ENCODE measurements at regions not wholly inside any gene's neighbourhood (a gene's known extent, or its start where the extent isn't known, plus 50 kb on each side); places are given as distances from the start of the nearest gene placed in this dataset.

DNA sequence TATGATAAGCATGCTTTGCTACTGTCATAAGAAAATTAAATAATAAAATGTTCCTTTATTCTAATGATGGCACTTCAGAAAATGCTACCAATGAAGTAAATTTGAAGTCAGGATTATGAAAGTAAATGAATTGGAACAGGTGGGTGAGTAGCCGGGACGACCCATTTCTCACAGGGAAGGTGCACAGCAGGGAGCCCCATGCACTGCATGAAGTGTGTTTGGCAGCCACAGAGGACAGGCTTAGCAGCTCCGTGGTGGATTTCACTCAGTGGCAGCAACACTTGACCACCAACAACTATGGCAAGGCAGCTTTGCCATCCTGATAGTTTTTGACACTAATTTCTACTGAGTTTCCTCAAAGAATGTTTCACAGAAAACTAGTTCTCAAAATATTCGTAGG lies 146.3 kb downstream of the ATL2 start:
- no peak overlapping the region for H4K91ac ChIP-seq (ENCODE audit: insufficient read length, low read depth, low read length)
- peaks cover 1% of the 10 kb centered on the region in 2 experiments for H3K4me1 Mint-ChIP-seq

More for the DNA sequence above, 146.3 kb downstream of the ATL2 start:
- Histone ChIP-seq H2AK5ac (ENCODE audit: insufficient read length, low read length) (no peak overlapping the region), H3T11ph (ENCODE audit: low read length) (no peak overlapping the region), H2BK5ac (ENCODE audit: insufficient read length, low read length) (no peak overlapping the region), H2BK20ac (ENCODE audit: low read depth, low read length, poor library complexity, severe bottlenecking) (no peak overlapping the region), H3K27ac (ENCODE audit: insufficient read length, low read depth, low read length) (no peak overlapping the region), H3K56ac (ENCODE audit: insufficient read length, low read depth, low read length) (no peak overlapping the region), H4K20me1 (ENCODE audit: control insufficient read depth, insufficient read depth, insufficient read length) (no peaks in the 10 kb centered on the region), H3K23ac (ENCODE audit: insufficient read length, low read depth, low read length) (no peak overlapping the region), H4K5ac (ENCODE audit: insufficient read length, low read depth, low read length) (no peak overlapping the region), H3K27me3 (ENCODE audit: insufficient read depth, low read length) (no peaks in the 10 kb centered on the region), H3K79me1 (ENCODE audit: insufficient read depth, low read depth, low read length, poor library complexity, severe bottlenecking) (no peaks in the 10 kb centered on the region), H3K4me1 (ENCODE audit: insufficient read depth, low read length) (no peaks in the 10 kb centered on the region), H3K4ac (ENCODE audit: low read depth, low read length) (no peak overlapping the region), H3K9ac (ENCODE audit: extremely low read depth, insufficient read length, low read length) (no peak overlapping the region), H2AFZ (ENCODE audit: low read length) (no peak overlapping the region), H3K18ac (ENCODE audit: insufficient read length, low read depth, low read length) (no peak overlapping the region), H3K23me2 (ENCODE audit: insufficient read length, low read depth, low read length, poor library complexity, severe bottlenecking) (no peaks in the 10 kb centered on the region), H3K9me3 (ENCODE audit: control insufficient read depth, low read depth, low read length) (no peaks in the 10 kb centered on the region), H4K8ac (replicated peaks; ENCODE audit: insufficient read length, low read depth, low read length) (no peak overlapping the region), H3K79me2 (ENCODE audit: insufficient read depth, low read length) (no peaks in the 10 kb centered on the region), H3K4me2 (ENCODE audit: insufficient read depth, insufficient read length, low read length) (no peak overlapping the region), H3K14ac (ENCODE audit: insufficient read depth, low read length) (no peak overlapping the region), H2BK15ac (ENCODE audit: low read depth, low read length) (no peak overlapping the region), H2BK12ac (ENCODE audit: insufficient read length, low read depth, low read length) (no peak overlapping the region), H2BK120ac (ENCODE audit: low read depth, low read length, poor library complexity, severe bottlenecking) (no peak overlapping the region)
- H3K27me3 Mint-ChIP-seq (ENCODE audit: low read depth), result peaks cover 20% of the 10 kb centered on the region
- no peak for DNase-seq
- H3K4me3 Mint-ChIP-seq, result no peak overlapping the region
- H3K36me3 Mint-ChIP-seq (ENCODE audit: insufficient read depth in 1 of 3, low read depth in 3 of 3), result peaks cover 0 to 4% (median 0%) of the 10 kb centered on the region in 3 experiments; a peak in 1 of 7 replicates
- no peak overlapping the region for H3K27ac Mint-ChIP-seq
- TF ChIP-seq CTCF (conservative IDR thresholded peaks at IDR 0.05), result no peak
- H3K9me3 Mint-ChIP-seq, result peaks cover 2 to 7% of the 10 kb centered on the region in 2 experiments; a peak in 3 of 5 replicates
- no CpG with 5 or more reads among the region's 4 CpGs for WGBS (ENCODE audit: extremely low coverage, insufficient read length, low lambda C conversion rate)
